T1000 (cell line): ENCODE measurements at regions not wholly inside any gene's neighbourhood (a gene's known extent, or its start where the extent isn't known, plus 50 kb on each side); places are given as distances from the start of the nearest gene placed in this dataset.
"Not testable (repeated sequence)": the region's sequence is repeated elsewhere in the genome, so short reads cannot be mapped to it uniquely, and the experiment has no call there.

Source experiments
- DNase-seq: peaks from one replicate; lab custom pipeline; 2025; ENCODE audit warnings: mixed read lengths; lab: John Stamatoyannopoulos, UW

GRCh38 chr15:58297639-58298038 is 134.2 kb upstream of the LIPC start:
- no peak for DNase-seq

GRCh38 chr15:58298879-58299850 is 132.6 kb upstream of the LIPC start:
- DNase-seq: no peak

- DNase-seq: no peak
Observed at GRCh38 chr15:58302832-58303231, 129.0 kb upstream of the LIPC start.

- no peak for DNase-seq
Observed at GRCh38 chr15:58303236-58303635, 128.6 kb upstream of the LIPC start.

- DNase-seq: no peak
Observed at GRCh38 chr15:58306591-58307312, 125.0 kb upstream of the LIPC start.

- DNase-seq: no peak
Observed at GRCh38 chr15:58307313-58307961, 124.4 kb upstream of the LIPC start.

GRCh38 chr15:58308742-58309355 is 122.9 kb upstream of the LIPC start:
- DNase-seq: no peak

GRCh38 chr15:58309963-58310928 is 121.5 kb upstream of the LIPC start:
- no peak for DNase-seq

- DNase-seq: no peak
Observed at GRCh38 chr15:58311556-58311955, 120.2 kb upstream of the LIPC start.

GRCh38 chr15:58312031-58312430 is 119.8 kb upstream of the LIPC start:
- DNase-seq: no peak

GRCh38 chr15:58313304-58313703 is 118.5 kb upstream of the LIPC start:
- no peak for DNase-seq

- DNase-seq: no peak
Observed at GRCh38 chr15:58313810-58314592, 117.8 kb upstream of the LIPC start.

- no peak for DNase-seq
Observed at GRCh38 chr15:58314593-58315216, 117.1 kb upstream of the LIPC start.

GRCh38 chr15:58318517-58318916 is 113.3 kb upstream of the LIPC start:
- DNase-seq: no peak

GRCh38 chr15:58321034-58321433 is 110.8 kb upstream of the LIPC start:
- no peak for DNase-seq

- no peak for DNase-seq
Observed at GRCh38 chr15:58322253-58322652, 109.5 kb upstream of the LIPC start.

GRCh38 chr15:58323321-58323720 is 108.5 kb upstream of the LIPC start:
- not testable (repeated sequence) for DNase-seq

GRCh38 chr15:58324533-58324932 is 107.3 kb upstream of the LIPC start:
- DNase-seq: no peak

- DNase-seq: no peak
Observed at GRCh38 chr15:58327958-58328357, 103.8 kb upstream of the LIPC start.

GRCh38 chr15:58329211-58329610 is 102.6 kb upstream of the LIPC start:
- no peak for DNase-seq
